IMR-90 (cell line): ENCODE measurements at regions not wholly inside any gene's neighbourhood (a gene's known extent, or its start where the extent isn't known, plus 50 kb on each side); places are given as distances from the start of the nearest gene placed in this dataset.

Source experiments
- ATAC-seq: fragments of 200-7000 bp; cut with Tn5 transposase; 2 replicates; pipeline ENCODE4 v1.9.1; 2020; ENCODE audit warnings: low read depth, mild to moderate bottlenecking, moderate library complexity
- BruUV-seq: library from RNA; stranded (reverse); fragments of 400-500 nt; replicated peaks from 2 replicates; lab custom pipeline; 2021; lab: Mats Ljungman, UMichigan
- CTCF ChIA-PET: fragments of 300-600 bp; formaldehyde crosslinking; extraction: SDS; loops from one replicate; lab custom pipeline; 2021; ENCODE audit warnings: antibody characterized with exemption; lab: Yijun Ruan, JAX
- POLR2A ChIA-PET: fragments of 300-600 bp; sonication (Branson Sonifier 250); formaldehyde crosslinking; loops from one replicate; lab custom pipeline; 2022; ENCODE audit warnings: antibody characterized with exemption; ENCODE audit not compliant: unreplicated experiment; lab: Charles Lee
- DNase-seq: peaks from one replicate; pipeline ENCODE4 v3.0.0; 2013
- H2AFZ ChIP-seq: replicated peaks from 2 replicates; pipeline ENCODE3; 2013; ENCODE audit warnings: low read length, mild to moderate bottlenecking; ENCODE audit not compliant: poor library complexity
- H2AK5ac ChIP-seq: 2 replicates; pipeline ENCODE4 v1.6.1; 2013; ENCODE audit warnings: low read depth, low read length, inconsistent platforms
- H2AK9ac ChIP-seq: replicated peaks from 2 replicates; pipeline ENCODE3; 2013; ENCODE audit warnings: mild to moderate bottlenecking, low read depth, low read length, moderate library complexity; ENCODE audit not compliant: poor library complexity
- H2BK120ac ChIP-seq: 2 replicates; pipeline ENCODE4 v1.6.1; 2013; ENCODE audit warnings: low read depth, low read length, inconsistent platforms
- H2BK15ac ChIP-seq: 3 replicates; pipeline ENCODE4 v1.6.1; 2013; ENCODE audit warnings: low read depth, low read length, inconsistent platforms
- H2BK20ac ChIP-seq: 2 replicates; pipeline ENCODE4 v1.6.1; 2013; ENCODE audit warnings: low read depth, mild to moderate bottlenecking, inconsistent platforms, low read length, moderate library complexity
- H2BK5ac ChIP-seq: 2 replicates; pipeline ENCODE4 v1.6.1; 2013; ENCODE audit warnings: mild to moderate bottlenecking, low read depth, low read length, inconsistent platforms; ENCODE audit not compliant: poor library complexity, severe bottlenecking
- H3K14ac ChIP-seq: replicated peaks from 2 replicates; pipeline ENCODE4 v1.6.1; 2013; ENCODE audit warnings: low read depth, low read length, inconsistent platforms
- H3K18ac ChIP-seq: 2 replicates; pipeline ENCODE4 v1.6.1; 2013; ENCODE audit warnings: low read depth, low read length, control low read depth
- H3K23ac ChIP-seq: 2 replicates; pipeline ENCODE4 v1.6.1; 2013; ENCODE audit warnings: low read depth, low read length, inconsistent platforms
- H3K27ac ChIP-seq: 2 replicates; pipeline ENCODE4 v1.5.1; 2013; ENCODE audit warnings: mild to moderate bottlenecking, control low read depth, low read length; ENCODE audit not compliant: insufficient read depth
- H3K27me3 ChIP-seq: 2 replicates; pipeline ENCODE4 v1.6.1; 2013; ENCODE audit warnings: low read length; ENCODE audit not compliant: control insufficient read depth, insufficient read depth
- H3K36me3 ChIP-seq: 2 replicates; pipeline ENCODE4 v1.6.1; 2013; ENCODE audit warnings: low read length, mixed read lengths; ENCODE audit not compliant: control insufficient read depth, insufficient read depth
- H3K4ac ChIP-seq: 2 replicates; pipeline ENCODE4 v1.6.1; 2013; ENCODE audit warnings: low read depth, low read length, inconsistent platforms
- H3K4me1 ChIP-seq: 2 replicates; pipeline ENCODE4 v1.6.1; 2013; ENCODE audit warnings: low read length, mixed read lengths; ENCODE audit not compliant: control insufficient read depth, insufficient read depth
- H3K4me2 ChIP-seq: 2 replicates; pipeline ENCODE4 v1.6.1; 2013; ENCODE audit warnings: low read depth, mild to moderate bottlenecking, control low read depth, low read length, moderate library complexity
- H3K4me3 ChIP-seq: 2 replicates; pipeline ENCODE4 v1.5.1; 2013; ENCODE audit warnings: low read depth, mild to moderate bottlenecking, control low read depth, low read length, moderate library complexity; ENCODE audit not compliant: insufficient read depth
- H3K56ac ChIP-seq: 2 replicates; pipeline ENCODE4 v1.6.1; 2013; ENCODE audit warnings: low read length, inconsistent platforms; ENCODE audit not compliant: insufficient read depth; ENCODE audit errors: extremely low read depth
- H3K79me1 ChIP-seq, 2 experiments: 2 replicates each; pipeline ENCODE4 v1.6.1; 2013; ENCODE audit warnings: low read length in 2 of 2, inconsistent platforms in 1 of 2, low read depth in 1 of 2
- H3K9ac ChIP-seq: 2 replicates; pipeline ENCODE4 v1.6.1; 2013; ENCODE audit warnings: low read depth, low read length, control low read depth
- H3K9me1 ChIP-seq: 2 replicates; pipeline ENCODE4 v1.6.1; 2013; ENCODE audit warnings: low read length, inconsistent platforms; ENCODE audit not compliant: insufficient read depth
- H3K9me3 ChIP-seq: 2 replicates; pipeline ENCODE4 v1.6.1; 2013; ENCODE audit warnings: low read length; ENCODE audit not compliant: control insufficient read depth, insufficient read depth
- H4K20me1 ChIP-seq: 2 replicates; pipeline ENCODE4 v1.6.1; 2013; ENCODE audit warnings: low read length, inconsistent platforms; ENCODE audit not compliant: insufficient read depth
- H4K5ac ChIP-seq: 2 replicates; pipeline ENCODE4 v1.6.1; 2013; ENCODE audit warnings: mild to moderate bottlenecking, low read depth, low read length, control low read depth
- H4K8ac ChIP-seq, 2 experiments: 2 replicates each; pipeline ENCODE4 v1.6.1; 2013; ENCODE audit warnings: low read depth in 2 of 2, low read length in 2 of 2, control low read depth in 1 of 2, inconsistent platforms in 1 of 2
- H4K91ac ChIP-seq: 2 replicates; pipeline ENCODE4 v1.6.1; 2013; ENCODE audit warnings: low read depth, low read length, inconsistent platforms; ENCODE audit not compliant: insufficient read depth
- BHLHE40 ChIP-seq: fragments of 150-350 bp; IDR thresholded peaks from 2 replicates; pipeline ENCODE4 v1.6.1; 2016; ENCODE audit warnings: mild to moderate bottlenecking, low read depth, low read length
- CEBPB ChIP-seq: IDR thresholded peaks from 2 replicates; pipeline ENCODE4 v1.6.1; 2012; ENCODE audit warnings: low read depth, low read length, improper control_type of control experiment
- CHD1 ChIP-seq: IDR thresholded peaks from 2 replicates; pipeline ENCODE4 v1.6.1; 2012; ENCODE audit warnings: low read depth, low read length, improper control_type of control experiment
- ELK1 ChIP-seq: fragments of 150-350 bp; IDR thresholded peaks from 2 replicates; pipeline ENCODE4 v1.6.1; 2016; ENCODE audit warnings: low read depth, mild to moderate bottlenecking, low read length, moderate library complexity, borderline replicate concordance
- MAFK ChIP-seq: IDR thresholded peaks from 2 replicates; pipeline ENCODE4 v1.6.1; 2012; ENCODE audit warnings: low read depth, low read length, improper control_type of control experiment
- MAZ ChIP-seq: IDR thresholded peaks from 2 replicates; pipeline ENCODE4 v1.6.1; 2012; ENCODE audit warnings: low read depth, mild to moderate bottlenecking, low read length, improper control_type of control experiment, moderate library complexity, borderline replicate concordance
- MXI1 ChIP-seq: IDR thresholded peaks from 2 replicates; pipeline ENCODE4 v1.6.1; 2012; ENCODE audit warnings: low read depth, mild to moderate bottlenecking, low read length, moderate library complexity, borderline replicate concordance
- NFE2L2 ChIP-seq: fragments of 150-350 bp; IDR thresholded peaks from 2 replicates; pipeline ENCODE4 v1.6.1; 2016; ENCODE audit warnings: low read depth, mild to moderate bottlenecking, low read length
- POLR2A ChIP-seq: IDR thresholded peaks from 2 replicates; pipeline ENCODE4 v1.6.1; 2012; ENCODE audit warnings: mild to moderate bottlenecking, low read depth, low read length
- RAD21 ChIP-seq: IDR thresholded peaks from 2 replicates; pipeline ENCODE4 v1.6.1; 2012; ENCODE audit warnings: low read length, improper control_type of control experiment
- RCOR1 ChIP-seq: IDR thresholded peaks from 2 replicates; pipeline ENCODE4 v1.6.1; 2012; ENCODE audit warnings: mild to moderate bottlenecking, low read length, improper control_type of control experiment; ENCODE audit not compliant: insufficient replicate concordance
- RFX5 ChIP-seq: IDR thresholded peaks from 2 replicates; pipeline ENCODE4 v1.8.0; 2012; ENCODE audit warnings: low read depth, mild to moderate bottlenecking, low read length, moderate library complexity
- SMC3 ChIP-seq: fragments of 150-350 bp; IDR thresholded peaks from 2 replicates; pipeline ENCODE4 v1.6.1; 2016; ENCODE audit warnings: low read depth, mild to moderate bottlenecking, antibody characterized with exemption, low read length, moderate library complexity
- WGBS, 2 experiments: methylation state at CpG; one replicate each; pipeline versions ENCODE4 v1.1.5 to v1.1.7; 2013; ENCODE audit warnings: missing lambda C conversion rate in 2 of 2; ENCODE audit not compliant: insufficient read length in 1 of 2; ENCODE audit errors: extremely low coverage in 2 of 2; 5-methylcytosine and 5-hydroxymethylcytosine counted together
- dilution Hi-C: fragments of 300-500 bp; cut with HindIII; formaldehyde crosslinking; loops from one replicate; pipeline ENCODE4 v1.14.3; 2018; ENCODE audit warnings: low sequenced_read_pairs; ENCODE audit not compliant: unreplicated experiment
- in situ Hi-C: fragments of 300-500 bp; cut with MboI; formaldehyde crosslinking; loops from 3 replicates; pipeline ENCODE4 v1.14.3; 2019; ENCODE audit warnings: low sequenced_read_pairs, inconsistent platforms, mixed read lengths
- intact Hi-C: fragments of 100-400 bp; cut with micrococcal nuclease; formaldehyde crosslinking; loops from 2 replicates; pipeline ENCODE4 v1.10.0; 2022
- TF ChIP-seq, protein P1 (sequence below): conservative IDR thresholded peaks from 2 replicates; pipeline ENCODE4 v1.5.1; 2012; ENCODE audit warnings: mild to moderate bottlenecking, low read depth, low read length, improper control_type of control experiment
- TF ChIP-seq, protein P2 (sequence below): fragments of 150-350 bp; IDR thresholded peaks from 2 replicates; pipeline ENCODE4 v1.6.1; 2017; ENCODE audit warnings: mild to moderate bottlenecking, antibody characterized with exemption, low read length, low read depth

GRCh38 chr17:74098136-74099024 lies 105.1 kb upstream of the RPL38 start:
- Histone ChIP-seq H3K9me1 (no peaks in the 10 kb centered on the region), H3K9me3 (peaks cover 47% of the 10 kb centered on the region), H3K4me1 (no peaks in the 10 kb centered on the region), H3K23ac (no peak overlapping the region), H2BK20ac (no peak overlapping the region), H3K4ac (no peak overlapping the region), H3K27ac (no peak overlapping the region), H3K4me3 (no peak overlapping the region), H3K36me3 (no peaks in the 10 kb centered on the region), H3K18ac (no peak overlapping the region), H3K79me1 (no peaks in the 10 kb centered on the region), H2AK9ac (no peak overlapping the region), H2AFZ (no peak overlapping the region), H3K4me2 (no peak overlapping the region), H4K8ac (no peak overlapping the region), H2BK120ac (no peak overlapping the region), H4K20me1 (no peaks in the 10 kb centered on the region), H4K5ac (no peak overlapping the region), H2AK5ac (no peak overlapping the region), H2BK5ac (no peak overlapping the region), H4K91ac (no peak overlapping the region), H3K9ac (no peak overlapping the region), H2BK15ac (no peak overlapping the region), H3K14ac (no peak overlapping the region), H3K56ac (no peak overlapping the region), H3K27me3 (no peaks in the 10 kb centered on the region)
- DNase-seq, result no peak
- CTCF ChIA-PET, result no interaction called here
- dilution Hi-C loops (no loop called here), intact Hi-C loops (no loop called here), in situ Hi-C loops (loop anchor here (25.0 kb wide), 1 partner anchor 211 kb away; no protein-coding TSS in a partner anchor)
- POLR2A ChIA-PET, result no interaction called here
- WGBS, 2 experiments, result 70 to 100% methylated on average over 1 to 10 of the region's 15 CpGs
- no peak for ATAC-seq
- BruUV-seq, result no TSS peak
- no peak for TF ChIP-seq CHD1
- no peak for TF ChIP-seq RFX5
- no peak for TF ChIP-seq SMC3
- no peak for TF ChIP-seq RAD21
- TF ChIP-seq CEBPB, result no peak
- TF ChIP-seq, protein P1, sequence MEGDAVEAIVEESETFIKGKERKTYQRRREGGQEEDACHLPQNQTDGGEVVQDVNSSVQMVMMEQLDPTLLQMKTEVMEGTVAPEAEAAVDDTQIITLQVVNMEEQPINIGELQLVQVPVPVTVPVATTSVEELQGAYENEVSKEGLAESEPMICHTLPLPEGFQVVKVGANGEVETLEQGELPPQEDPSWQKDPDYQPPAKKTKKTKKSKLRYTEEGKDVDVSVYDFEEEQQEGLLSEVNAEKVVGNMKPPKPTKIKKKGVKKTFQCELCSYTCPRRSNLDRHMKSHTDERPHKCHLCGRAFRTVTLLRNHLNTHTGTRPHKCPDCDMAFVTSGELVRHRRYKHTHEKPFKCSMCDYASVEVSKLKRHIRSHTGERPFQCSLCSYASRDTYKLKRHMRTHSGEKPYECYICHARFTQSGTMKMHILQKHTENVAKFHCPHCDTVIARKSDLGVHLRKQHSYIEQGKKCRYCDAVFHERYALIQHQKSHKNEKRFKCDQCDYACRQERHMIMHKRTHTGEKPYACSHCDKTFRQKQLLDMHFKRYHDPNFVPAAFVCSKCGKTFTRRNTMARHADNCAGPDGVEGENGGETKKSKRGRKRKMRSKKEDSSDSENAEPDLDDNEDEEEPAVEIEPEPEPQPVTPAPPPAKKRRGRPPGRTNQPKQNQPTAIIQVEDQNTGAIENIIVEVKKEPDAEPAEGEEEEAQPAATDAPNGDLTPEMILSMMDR, result no peak
- TF ChIP-seq NFE2L2, result no peak
- TF ChIP-seq BHLHE40, result no peak
- no peak for TF ChIP-seq MAZ
- TF ChIP-seq MXI1, result no peak
- TF ChIP-seq, protein P2, sequence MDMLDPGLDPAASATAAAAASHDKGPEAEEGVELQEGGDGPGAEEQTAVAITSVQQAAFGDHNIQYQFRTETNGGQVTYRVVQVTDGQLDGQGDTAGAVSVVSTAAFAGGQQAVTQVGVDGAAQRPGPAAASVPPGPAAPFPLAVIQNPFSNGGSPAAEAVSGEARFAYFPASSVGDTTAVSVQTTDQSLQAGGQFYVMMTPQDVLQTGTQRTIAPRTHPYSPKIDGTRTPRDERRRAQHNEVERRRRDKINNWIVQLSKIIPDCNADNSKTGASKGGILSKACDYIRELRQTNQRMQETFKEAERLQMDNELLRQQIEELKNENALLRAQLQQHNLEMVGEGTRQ, result no peak
- TF ChIP-seq ELK1, result no peak
- TF ChIP-seq POLR2A, result no peak
- no peak for TF ChIP-seq RCOR1
- TF ChIP-seq MAFK, result no peak
